ENCODE measurements at regions not wholly inside any gene's neighbourhood (a gene's known extent, or its start where the extent isn't known, plus 50 kb on each side); places are given as distances from the start of the nearest gene placed in this dataset.

- no peak for DNase-seq
- in situ Hi-C loops (cut with HindIII; ENCODE audit: low pct_ligation_motif_present, low pct_unique_long_range_greater_than_20kb, low sequenced_read_pairs): no loop called here
These were observed 50.8 kb upstream of the ANP32A start for GRCh38 chr15:68871507-68871906.

DNA sequence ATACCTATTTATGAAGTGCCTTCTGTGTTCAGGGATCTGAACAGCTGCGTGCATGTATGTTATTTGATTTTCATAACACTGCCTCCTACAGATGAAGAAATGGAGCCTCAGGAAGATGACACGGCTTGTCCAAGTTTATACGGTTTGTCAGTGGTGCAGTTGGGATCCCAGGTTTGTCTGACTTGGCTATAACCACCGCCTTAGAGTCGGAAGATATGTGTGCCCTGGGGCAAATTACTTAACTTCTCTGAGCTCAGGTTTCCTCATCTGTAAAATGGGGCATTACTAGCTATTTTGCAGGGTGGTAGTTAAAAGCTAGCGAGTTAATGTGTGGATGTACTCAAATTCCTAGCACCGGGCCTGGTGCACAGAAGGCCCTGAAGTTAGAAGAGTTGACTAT lies 54.1 kb upstream of the ANP32A start:
- in situ Hi-C loops (cut with HindIII; ENCODE audit: low pct_ligation_motif_present, low pct_unique_long_range_greater_than_20kb, low sequenced_read_pairs): no loop called here
- no peak for DNase-seq

DNA sequence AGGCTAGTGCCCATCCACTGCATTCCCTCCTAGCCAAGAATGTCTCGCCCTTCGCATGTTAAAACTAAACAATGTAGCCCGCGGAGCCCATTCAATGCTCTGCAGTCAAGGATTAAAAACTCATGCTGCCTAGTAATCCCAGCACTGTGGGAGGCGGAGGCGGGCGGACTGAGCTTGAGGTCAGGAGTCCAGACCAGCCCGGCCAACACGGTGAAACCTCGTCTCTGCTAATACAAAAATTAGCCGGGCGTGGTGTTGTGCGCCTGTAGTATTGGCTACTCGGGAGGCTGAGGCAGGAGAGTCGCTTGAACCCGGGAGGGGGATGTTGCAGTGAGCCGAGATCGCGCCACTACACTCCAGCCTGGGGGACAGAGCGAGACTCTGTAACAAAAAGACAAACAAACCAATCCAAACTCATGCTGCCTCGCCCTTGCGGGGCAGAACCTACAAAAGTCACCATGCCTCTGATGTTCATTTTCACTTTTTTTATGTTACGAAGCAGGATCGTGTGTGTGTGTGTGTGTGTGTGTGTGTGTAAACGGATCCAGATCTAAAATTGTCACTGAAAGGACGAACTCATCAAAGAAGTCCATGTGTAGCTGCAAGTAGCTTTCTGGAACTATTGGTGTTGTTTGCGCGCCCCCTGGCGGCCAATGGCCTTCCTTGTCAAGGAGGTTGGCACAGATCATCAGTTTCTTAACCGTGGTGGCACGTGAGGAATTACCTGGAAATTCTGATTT lies 54.8 kb upstream of the SPESP1 start:
- in situ Hi-C loops (cut with HindIII; ENCODE audit: low pct_ligation_motif_present, low pct_unique_long_range_greater_than_20kb, low sequenced_read_pairs): no loop called here

GRCh38 chr15:68877626-68878025 lies 52.7 kb upstream of the SPESP1 start:
- in situ Hi-C loops (cut with HindIII; ENCODE audit: low pct_ligation_motif_present, low pct_unique_long_range_greater_than_20kb, low sequenced_read_pairs): no loop called here
- no peak for DNase-seq

More for the DNA sequence above, 54.8 kb upstream of the SPESP1 start:
- DNase-seq: peak; percentile 79

- in situ Hi-C loops (cut with HindIII; ENCODE audit: low pct_ligation_motif_present, low pct_unique_long_range_greater_than_20kb, low sequenced_read_pairs): no loop called here
- no peak for DNase-seq
These were observed 49.9 kb upstream of the SPESP1 start for GRCh38 chr15:68880382-68880781.

Data from ACHN (cell line).